ENCODE measurements at regions not wholly inside any gene's neighbourhood (a gene's known extent, or its start where the extent isn't known, plus 50 kb on each side); places are given as distances from the start of the nearest gene placed in this dataset.
"Not testable (repeated sequence)": the region's sequence is repeated elsewhere in the genome, so short reads cannot be mapped to it uniquely, and the experiment has no call there.

GRCh38 chr2:434625-435024 lies 146.7 kb upstream of the ALKAL2 start:
- Histone ChIP-seq H3K9me3 (ENCODE audit: control insufficient read depth, low read length) (no peaks in the 10 kb centered on the region), H3K36me3 (ENCODE audit: control insufficient read depth in 1 of 2, insufficient read depth in 2 of 2, low read length in 1 of 2) (no peaks in the 10 kb centered on the region), H3K27me3 (ENCODE audit: control insufficient read depth in 1 of 2, insufficient read depth in 2 of 2, low read length in 1 of 2) (no peaks in the 10 kb centered on the region), H3K27ac (ENCODE audit: low read depth in 1 of 2, low read length in 2 of 2) (no peak overlapping the region), H3K4me1 (ENCODE audit: control insufficient read depth in 1 of 2, insufficient read depth in 2 of 2, low read length in 2 of 2) (no peaks in the 10 kb centered on the region), H3K4me3 (ENCODE audit: low read length in 2 of 2) (no peak overlapping the region)
- DNase-seq (no peak), ATAC-seq (ENCODE audit: low FRiP score) (no peak)
- intact Hi-C loops (cut with DNase I): no loop called here

- Histone ChIP-seq H3K4me1 (ENCODE audit: control insufficient read depth in 1 of 2, insufficient read depth in 2 of 2, low read length in 2 of 2) (no peaks in the 10 kb centered on the region), H3K4me3 (ENCODE audit: low read length in 2 of 2) (no peak overlapping the region), H3K9me3 (ENCODE audit: control insufficient read depth, low read length) (no peaks in the 10 kb centered on the region), H3K27ac (ENCODE audit: low read depth in 1 of 2, low read length in 2 of 2) (no peak overlapping the region), H3K36me3 (ENCODE audit: control insufficient read depth in 1 of 2, insufficient read depth in 2 of 2, low read length in 1 of 2) (no peaks in the 10 kb centered on the region), H3K27me3 (ENCODE audit: control insufficient read depth in 1 of 2, insufficient read depth in 2 of 2, low read length in 1 of 2) (no peaks in the 10 kb centered on the region)
- DNase-seq (no peak), ATAC-seq (ENCODE audit: low FRiP score) (no peak)
- WGBS, 2 donors: 71 to 81% methylated on average over 4 of the region's 4 CpGs
- intact Hi-C loops (cut with DNase I): no loop called here
Observed at GRCh38 chr2:433216-433615, 145.3 kb upstream of the ALKAL2 start.

- WGBS, 2 donors: 85 to 86% methylated on average over 20 of the region's 20 CpGs
- DNase-seq (no peak), ATAC-seq (ENCODE audit: low FRiP score) (no peak)
- no peak overlapping the region for H3K27ac ChIP-seq (ENCODE audit: low read depth in 1 of 2, low read length in 2 of 2)
- H3K9me3 ChIP-seq (ENCODE audit: control insufficient read depth, low read length): no peaks in the 10 kb centered on the region
- H3K27me3 ChIP-seq (ENCODE audit: control insufficient read depth in 1 of 2, insufficient read depth in 2 of 2, low read length in 1 of 2): no peaks in the 10 kb centered on the region
- no peaks in the 10 kb centered on the region for H3K36me3 ChIP-seq (ENCODE audit: control insufficient read depth in 1 of 2, insufficient read depth in 2 of 2, low read length in 1 of 2)
- H3K4me1 ChIP-seq (ENCODE audit: control insufficient read depth in 1 of 2, insufficient read depth in 2 of 2, low read length in 2 of 2): no peaks in the 10 kb centered on the region
- H3K4me3 ChIP-seq (ENCODE audit: low read length in 2 of 2): no peak overlapping the region
- intact Hi-C loops (cut with DNase I): no loop called here
Observed at GRCh38 chr2:430291-431040, 142.6 kb upstream of the ALKAL2 start.

- Histone ChIP-seq H3K27ac (ENCODE audit: low read depth in 1 of 2, low read length in 2 of 2) (no peak overlapping the region), H3K4me1 (ENCODE audit: control insufficient read depth in 1 of 2, insufficient read depth in 2 of 2, low read length in 2 of 2) (no peaks in the 10 kb centered on the region), H3K4me3 (ENCODE audit: low read length in 2 of 2) (no peak overlapping the region), H3K27me3 (ENCODE audit: control insufficient read depth in 1 of 2, insufficient read depth in 2 of 2, low read length in 1 of 2) (no peaks in the 10 kb centered on the region), H3K9me3 (ENCODE audit: control insufficient read depth, low read length) (no peaks in the 10 kb centered on the region), H3K36me3 (ENCODE audit: control insufficient read depth in 1 of 2, insufficient read depth in 2 of 2, low read length in 1 of 2) (no peaks in the 10 kb centered on the region)
- ATAC-seq (ENCODE audit: low FRiP score): no peak
- intact Hi-C loops (cut with DNase I): no loop called here
- no peak for DNase-seq
- 89 to 91% methylated on average over 19 of the region's 19 CpGs for WGBS, 2 donors
Observed at GRCh38 chr2:429575-430254, 141.8 kb upstream of the ALKAL2 start.

- ATAC-seq (ENCODE audit: low FRiP score) (no peak), DNase-seq (no peak)
- Histone ChIP-seq H3K27ac (ENCODE audit: low read depth in 1 of 2, low read length in 2 of 2) (no peak overlapping the region), H3K36me3 (ENCODE audit: control insufficient read depth in 1 of 2, insufficient read depth in 2 of 2, low read length in 1 of 2) (no peaks in the 10 kb centered on the region), H3K27me3 (ENCODE audit: control insufficient read depth in 1 of 2, insufficient read depth in 2 of 2, low read length in 1 of 2) (no peaks in the 10 kb centered on the region), H3K4me3 (ENCODE audit: low read length in 2 of 2) (no peak overlapping the region), H3K4me1 (ENCODE audit: control insufficient read depth in 1 of 2, insufficient read depth in 2 of 2, low read length in 2 of 2) (no peaks in the 10 kb centered on the region), H3K9me3 (ENCODE audit: control insufficient read depth, low read length) (no peaks in the 10 kb centered on the region)
- intact Hi-C loops (cut with DNase I): no loop called here
- WGBS, 2 donors: 95 to 96% methylated on average over 7 of the region's 7 CpGs
Observed at GRCh38 chr2:429142-429541, 141.3 kb upstream of the ALKAL2 start.

- Histone ChIP-seq H3K4me3 (ENCODE audit: low read length in 2 of 2) (no peak overlapping the region), H3K27ac (ENCODE audit: low read depth in 1 of 2, low read length in 2 of 2) (no peak overlapping the region), H3K27me3 (ENCODE audit: control insufficient read depth in 1 of 2, insufficient read depth in 2 of 2, low read length in 1 of 2) (no peaks in the 10 kb centered on the region), H3K36me3 (ENCODE audit: control insufficient read depth in 1 of 2, insufficient read depth in 2 of 2, low read length in 1 of 2) (no peaks in the 10 kb centered on the region), H3K4me1 (ENCODE audit: control insufficient read depth in 1 of 2, insufficient read depth in 2 of 2, low read length in 2 of 2) (no peaks in the 10 kb centered on the region), H3K9me3 (ENCODE audit: control insufficient read depth, low read length) (no peaks in the 10 kb centered on the region)
- WGBS, 2 donors: 94 to 99% methylated on average over 7 of the region's 7 CpGs
- ATAC-seq (ENCODE audit: low FRiP score): no peak
- intact Hi-C loops (cut with DNase I): no loop called here
- DNase-seq: no peak
Observed at GRCh38 chr2:428591-428990, 140.7 kb upstream of the ALKAL2 start.

- DNase-seq; H3K9me3 ChIP-seq (ENCODE audit: control insufficient read depth, low read length); H3K4me1 ChIP-seq (ENCODE audit: control insufficient read depth in 1 of 2, insufficient read depth in 2 of 2, low read length in 2 of 2); ATAC-seq (ENCODE audit: low FRiP score); H3K27me3 ChIP-seq (ENCODE audit: control insufficient read depth in 1 of 2, insufficient read depth in 2 of 2, low read length in 1 of 2); intact Hi-C loops (cut with DNase I); H3K4me3 ChIP-seq (ENCODE audit: low read length in 2 of 2); H3K27ac ChIP-seq (ENCODE audit: low read depth in 1 of 2, low read length in 2 of 2); H3K36me3 ChIP-seq (ENCODE audit: control insufficient read depth in 1 of 2, insufficient read depth in 2 of 2, low read length in 1 of 2): not testable (repeated sequence)
- WGBS, 2 donors: 94 to 96% methylated on average over 20 to 47 of the region's 47 CpGs
Observed at GRCh38 chr2:426696-427095, 138.8 kb upstream of the ALKAL2 start.

- no peaks in the 10 kb centered on the region for H3K36me3 ChIP-seq (ENCODE audit: control insufficient read depth in 1 of 2, insufficient read depth in 2 of 2, low read length in 1 of 2)
- H3K4me3 ChIP-seq (ENCODE audit: low read length in 2 of 2): no peak overlapping the region
- 94 to 95% methylated on average over 17 of the region's 17 CpGs for WGBS, 2 donors
- H3K4me1 ChIP-seq (ENCODE audit: control insufficient read depth in 1 of 2, insufficient read depth in 2 of 2, low read length in 2 of 2): no peaks in the 10 kb centered on the region
- intact Hi-C loops (cut with DNase I): no loop called here
- no peaks in the 10 kb centered on the region for H3K9me3 ChIP-seq (ENCODE audit: control insufficient read depth, low read length)
- no peaks in the 10 kb centered on the region for H3K27me3 ChIP-seq (ENCODE audit: control insufficient read depth in 1 of 2, insufficient read depth in 2 of 2, low read length in 1 of 2)
- ATAC-seq (ENCODE audit: low FRiP score) (peak; percentile 31), DNase-seq (no peak)
- no peak overlapping the region for H3K27ac ChIP-seq (ENCODE audit: low read depth in 1 of 2, low read length in 2 of 2)
Observed at GRCh38 chr2:425947-426346, 138.1 kb upstream of the ALKAL2 start.

- ATAC-seq (ENCODE audit: low FRiP score) (no peak), DNase-seq (no peak)
- Histone ChIP-seq H3K27ac (ENCODE audit: low read depth in 1 of 2, low read length in 2 of 2) (no peak overlapping the region), H3K4me1 (ENCODE audit: control insufficient read depth in 1 of 2, insufficient read depth in 2 of 2, low read length in 2 of 2) (no peaks in the 10 kb centered on the region), H3K27me3 (ENCODE audit: control insufficient read depth in 1 of 2, insufficient read depth in 2 of 2, low read length in 1 of 2) (no peaks in the 10 kb centered on the region), H3K36me3 (ENCODE audit: control insufficient read depth in 1 of 2, insufficient read depth in 2 of 2, low read length in 1 of 2) (no peaks in the 10 kb centered on the region), H3K9me3 (ENCODE audit: control insufficient read depth, low read length) (no peaks in the 10 kb centered on the region), H3K4me3 (ENCODE audit: low read length in 2 of 2) (no peak overlapping the region)
- intact Hi-C loops (cut with DNase I): no loop called here
- 89 to 90% methylated on average over 8 of the region's 8 CpGs for WGBS, 2 donors
Observed at GRCh38 chr2:425243-425642, 137.4 kb upstream of the ALKAL2 start.
